DMS53 treated with DMSO at 0.1 percent for 48 hours (cell line): ENCODE measurements at regions not wholly inside any gene's neighbourhood (a gene's known extent, or its start where the extent isn't known, plus 50 kb on each side); places are given as distances from the start of the nearest gene placed in this dataset.

Source experiments
- DNase-seq: peaks from one replicate; lab custom pipeline; 2025; ENCODE audit not compliant: unreplicated experiment; lab: John Stamatoyannopoulos, UW

- no peak for DNase-seq
These were observed 295.5 kb downstream of the CDH11 start for GRCh38 chr16:64826374-64826773.

- DNase-seq: no peak
These were observed 298.3 kb downstream of the CDH11 start for GRCh38 chr16:64823481-64824075.

DNA sequence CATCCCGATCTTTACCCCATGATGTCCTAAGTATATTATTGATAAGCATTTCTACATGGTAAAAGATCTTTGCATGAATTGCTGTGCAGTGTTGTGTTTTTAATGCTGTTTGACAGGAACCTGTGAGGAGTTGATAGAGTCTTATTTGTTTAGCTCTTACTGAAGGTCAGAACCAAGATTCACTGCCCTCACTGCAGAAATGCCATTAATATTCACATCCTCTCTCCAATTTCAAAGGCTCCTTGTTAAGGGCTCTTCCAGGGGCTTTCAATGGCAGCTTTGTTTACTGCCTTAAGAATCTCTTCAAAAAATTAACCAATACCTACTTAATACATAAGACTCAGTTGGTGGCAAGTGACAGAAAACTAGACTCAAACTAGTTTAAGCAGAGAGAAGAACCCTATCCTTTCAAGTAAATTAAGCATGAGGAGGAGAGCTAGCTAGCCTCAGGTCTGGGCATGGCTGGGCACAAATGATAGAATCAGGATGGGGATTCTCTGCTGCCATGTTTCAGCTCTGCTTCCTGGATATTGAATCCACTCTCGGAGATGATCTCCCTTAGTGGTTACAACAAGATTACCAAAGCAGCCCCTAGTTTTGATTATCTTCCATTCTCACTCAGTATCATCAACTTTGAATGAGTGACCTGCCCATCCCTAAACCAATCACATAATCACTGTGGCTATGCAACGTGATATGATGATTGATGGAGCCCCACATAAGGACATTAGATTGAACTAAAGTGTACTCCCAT lies 311.8 kb downstream of the CDH11 start:
- no peak for DNase-seq

DNA sequence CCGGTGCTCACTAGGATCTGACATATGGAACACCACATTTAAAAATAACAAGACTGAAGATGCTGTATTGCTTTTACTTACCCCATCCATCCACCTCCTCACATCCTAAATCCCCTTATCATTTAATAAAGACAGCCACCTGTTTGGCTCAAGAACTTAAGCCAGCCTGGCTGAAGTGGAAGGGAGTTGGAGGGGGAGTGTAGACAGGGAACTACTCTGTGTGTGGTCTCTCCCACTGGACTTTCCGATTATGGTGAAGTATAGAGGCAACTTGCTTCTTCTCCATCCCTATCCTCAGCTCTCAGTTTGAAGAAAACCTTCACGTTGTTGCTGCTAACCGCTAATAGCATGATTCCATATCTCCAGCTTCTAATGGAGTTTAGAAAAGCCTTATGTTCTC lies 313.4 kb downstream of the CDH11 start:
- DNase-seq: no peak

GRCh38 chr16:64791756-64792155 lies 330.1 kb downstream of the CDH11 start:
- no peak for DNase-seq

DNA sequence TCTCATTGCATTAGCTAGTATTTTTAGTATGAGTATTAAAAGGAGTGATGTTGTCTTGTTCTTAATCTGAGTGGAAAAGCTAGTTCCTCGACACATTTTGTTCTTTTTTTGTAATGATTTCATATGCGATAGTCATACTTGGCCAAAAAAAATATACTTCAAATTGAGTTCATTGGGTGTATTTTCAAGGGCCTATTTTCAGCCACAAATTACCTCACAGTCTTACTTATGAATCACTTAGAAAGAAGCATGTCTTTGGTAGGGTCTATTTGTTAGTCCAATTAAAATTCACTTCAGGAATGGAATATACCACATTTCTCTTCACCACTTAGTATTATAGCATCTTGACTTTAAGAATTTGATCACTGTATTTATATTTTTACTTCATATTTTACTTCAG lies 337.2 kb downstream of the CDH11 start:
- DNase-seq: no peak

- DNase-seq: no peak
These were observed 339.4 kb downstream of the CDH11 start for GRCh38 chr16:64782484-64782883.

DNA sequence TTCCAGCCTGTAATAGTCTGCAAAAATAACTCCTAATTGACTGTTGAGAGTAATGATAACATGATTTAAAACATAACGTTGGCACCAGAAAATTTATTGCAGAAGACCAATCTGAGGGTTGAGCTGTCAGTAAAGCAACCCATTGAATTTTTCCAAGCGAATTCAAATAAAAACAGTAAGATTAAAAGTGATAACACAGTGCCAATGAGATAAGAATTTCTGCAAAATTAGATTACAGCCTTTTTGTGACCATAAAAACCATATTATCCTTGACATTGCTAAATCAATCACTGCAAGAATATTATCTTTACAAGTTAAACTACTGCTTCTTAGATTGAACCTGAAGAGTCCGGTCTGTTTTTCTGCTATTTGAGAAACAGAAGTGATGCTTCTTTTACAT lies 341.4 kb downstream of the CDH11 start:
- DNase-seq: no peak

GRCh38 chr16:64778777-64779176 lies 343.1 kb downstream of the CDH11 start:
- no peak for DNase-seq

DNA sequence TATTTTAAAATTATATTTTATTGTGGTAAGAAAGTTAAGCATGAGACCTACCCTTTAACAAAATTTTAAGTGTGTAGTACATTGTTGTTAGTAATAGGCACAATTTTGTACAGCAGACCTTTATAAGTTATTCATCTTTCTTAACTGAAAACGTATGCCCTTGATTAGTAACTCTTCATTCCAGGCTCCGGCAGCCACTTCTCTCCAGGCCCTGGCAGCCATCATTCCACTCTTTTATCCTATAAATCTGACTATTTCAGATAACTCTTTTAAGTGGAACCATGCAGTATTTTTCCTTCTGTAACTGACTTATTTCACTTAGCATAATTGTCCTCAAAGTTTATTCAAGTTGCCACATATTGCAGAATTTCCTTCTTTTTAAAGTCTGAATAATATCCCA lies 348.2 kb downstream of the CDH11 start:
- DNase-seq: no peak

- no peak for DNase-seq
These were observed 348.7 kb downstream of the CDH11 start for GRCh38 chr16:64773184-64773583.

GRCh38 chr16:64771273-64771672 lies 350.6 kb downstream of the CDH11 start:
- no peak for DNase-seq

DNA sequence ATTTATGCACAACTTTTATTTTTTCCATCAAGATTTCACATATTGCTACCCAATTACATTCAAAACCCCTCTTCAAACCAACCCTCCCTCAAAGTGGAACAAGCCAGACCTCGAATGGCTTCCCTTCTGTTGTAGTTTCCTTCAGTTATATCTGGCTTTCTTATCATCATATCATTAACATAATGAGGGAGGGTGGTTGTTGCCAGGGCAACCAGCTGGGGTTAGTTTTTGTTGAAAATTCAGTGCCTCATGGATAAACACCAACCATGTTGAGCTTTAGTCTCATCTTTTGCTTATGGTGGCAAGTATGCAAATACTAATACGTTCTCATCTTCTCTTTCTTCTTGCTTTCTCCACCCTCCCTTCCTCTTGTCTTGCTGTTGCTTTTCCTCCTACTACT lies 359.7 kb downstream of the CDH11 start:
- no peak for DNase-seq

GRCh38 chr16:64754279-64754678 lies 367.6 kb downstream of the CDH11 start:
- no peak for DNase-seq

DNA sequence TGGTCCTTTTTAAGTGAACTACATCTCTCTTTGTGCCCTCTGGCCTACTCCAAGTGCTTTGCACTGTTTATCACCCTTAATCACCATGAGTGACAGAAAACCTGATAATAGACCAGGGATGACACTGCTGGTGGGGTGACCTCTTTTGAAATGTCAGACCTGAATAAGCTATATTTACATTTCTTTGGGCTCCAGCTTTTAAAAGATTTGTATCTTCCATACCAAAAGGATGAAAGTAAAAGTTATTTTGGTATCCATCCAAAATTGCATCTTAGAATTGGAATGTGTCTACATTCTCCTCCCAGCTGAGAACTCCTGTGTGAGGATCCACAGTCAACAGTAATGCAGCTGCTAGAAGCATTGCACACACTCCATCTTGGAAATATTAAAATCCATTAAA lies 370.0 kb downstream of the CDH11 start:
- DNase-seq: no peak

- DNase-seq: no peak
These were observed 372.5 kb downstream of the CDH11 start for GRCh38 chr16:64749346-64749745.

- DNase-seq: no peak
These were observed 376.5 kb downstream of the CDH11 start for GRCh38 chr16:64745258-64745930.

GRCh38 chr16:64742455-64743223 lies 379.2 kb downstream of the CDH11 start:
- DNase-seq: no peak

DNA sequence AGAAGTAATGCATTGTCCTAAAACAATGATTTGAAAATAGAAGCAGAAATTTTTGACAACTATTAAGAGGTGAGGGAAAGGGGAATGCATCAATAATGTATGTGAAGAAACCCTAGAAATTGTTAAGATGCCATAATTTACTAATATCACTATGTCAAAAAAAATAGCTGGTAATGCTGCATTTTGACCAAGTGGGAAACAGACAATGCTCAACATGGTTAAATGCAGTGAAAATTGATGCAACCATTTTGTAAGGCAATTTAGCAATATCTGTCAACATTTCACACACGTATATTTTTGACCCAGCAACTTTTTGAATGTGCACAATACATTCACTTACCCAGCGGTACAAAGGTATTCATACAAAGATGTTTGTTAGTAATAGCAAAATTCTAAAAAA lies 381.6 kb downstream of the CDH11 start:
- no peak for DNase-seq

DNA sequence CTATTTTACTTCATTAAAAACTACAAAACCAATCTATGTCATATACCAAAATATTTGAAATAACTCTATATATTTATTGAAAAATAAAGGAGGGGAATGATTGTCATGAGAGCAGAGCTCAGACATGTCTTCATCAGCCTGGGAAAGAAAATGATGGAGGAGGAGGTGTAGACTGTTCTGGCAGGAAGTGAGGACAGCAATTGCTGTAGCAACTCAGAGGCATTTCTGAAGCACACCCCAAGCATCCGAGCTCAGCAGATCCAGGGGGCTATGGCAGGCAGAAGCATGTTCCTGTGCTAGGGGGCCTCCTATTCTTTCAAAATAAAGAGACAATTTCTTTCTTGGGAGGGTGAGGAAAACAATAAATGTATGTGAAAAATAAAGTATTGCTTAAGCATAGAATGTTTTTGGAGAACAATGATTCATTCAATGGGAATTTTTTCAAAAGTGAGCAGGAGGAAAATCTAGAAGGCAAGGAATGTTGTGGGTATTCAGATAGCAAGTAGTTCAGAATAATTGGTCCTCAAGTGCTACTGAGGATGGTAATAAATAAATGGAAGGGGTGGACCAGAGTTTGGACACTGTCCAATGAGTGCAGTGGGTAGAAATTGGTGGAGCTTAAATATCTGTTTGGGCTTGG lies 383.4 kb downstream of the CDH11 start:
- no peak for DNase-seq

- DNase-seq: no peak
These were observed 385.0 kb downstream of the CDH11 start for GRCh38 chr16:64736857-64737256.
